H1 (cell line): ENCODE measurements at regions not wholly inside any gene's neighbourhood (a gene's known extent, or its start where the extent isn't known, plus 50 kb on each side); places are given as distances from the start of the nearest gene placed in this dataset.

Experiments used
- CTCF ChIA-PET: fragments of 300-600 bp; sonication (Branson Sonifier 250); formaldehyde crosslinking; loops from one replicate; lab custom pipeline; 2021; ENCODE audit not compliant: partially characterized antibody; lab: Charles Lee
- POLR2A ChIA-PET: fragments of 300-600 bp; sonication (Branson Sonifier 250); formaldehyde crosslinking; loops from one replicate; lab custom pipeline; 2021; ENCODE audit warnings: inconsistent platforms; ENCODE audit not compliant: partially characterized antibody; lab: Charles Lee
- DNase-seq, 2 experiments: peaks; one replicate each; pipeline versions ENCODE4 v3.0.0 to v3.0.0-alpha.2; 2010 to 2022; ENCODE audit warnings: low spot score in 2 of 2, low read depth in 1 of 2, mixed read lengths in 1 of 2
- FAIRE-seq: peaks from 2 replicates; lab custom pipeline; 2011; peaks lifted over from hg19 to GRCh38; lab: Jason Lieb, UNC
- H2AFZ ChIP-seq: 2 replicates; pipeline ENCODE4 v1.8.1; 2012; ENCODE audit warnings: low read length, inconsistent platforms
- H2AK5ac ChIP-seq: 2 replicates; pipeline ENCODE4 v1.6.1; 2013; ENCODE audit warnings: low read depth, low read length
- H2BK120ac ChIP-seq: replicated peaks from 2 replicates; pipeline ENCODE3; 2013; ENCODE audit warnings: low read depth, low read length, inconsistent platforms
- H2BK12ac ChIP-seq: 2 replicates; pipeline ENCODE4 v1.6.1; 2013; ENCODE audit warnings: low read depth, low read length
- H2BK15ac ChIP-seq: 2 replicates; pipeline ENCODE4 v1.6.1; 2013; ENCODE audit warnings: low read length
- H2BK20ac ChIP-seq: 2 replicates; pipeline ENCODE4 v1.6.1; 2013; ENCODE audit warnings: low read length
- H2BK5ac ChIP-seq: 2 replicates; pipeline ENCODE4 v1.6.1; 2013; ENCODE audit warnings: low read depth, low read length
- H3K14ac ChIP-seq: 2 replicates; pipeline ENCODE4 v1.6.1; 2013; ENCODE audit warnings: inconsistent platforms; ENCODE audit not compliant: insufficient read length
- H3K18ac ChIP-seq: 2 replicates; pipeline ENCODE4 v1.6.1; 2013; ENCODE audit warnings: low read length; ENCODE audit errors: extremely low read depth
- H3K23ac ChIP-seq: 2 replicates; pipeline ENCODE4 v1.6.1; 2013; ENCODE audit warnings: inconsistent platforms; ENCODE audit not compliant: insufficient read length
- H3K23me2 ChIP-seq: 2 replicates; pipeline ENCODE4 v1.6.1; 2013; ENCODE audit warnings: low read depth, low read length
- H3K27ac ChIP-seq: 2 replicates; pipeline ENCODE4 v1.6.1; 2011; ENCODE audit warnings: low read depth, low read length, inconsistent platforms
- H3K27me3 ChIP-seq, 4 experiments: replicated peaks in 1 of 4; 1 replicate in 1 of 4; 2 replicates in 3 of 4; pipeline versions ENCODE4 v1.6.1 to v1.8.1; 2011 to 2013; ENCODE audit warnings: low read length in 3 of 4, mild to moderate bottlenecking in 3 of 4, inconsistent platforms in 2 of 4, mixed read lengths in 2 of 4, moderate library complexity in 1 of 4; ENCODE audit not compliant: control insufficient read depth in 3 of 4, insufficient read depth in 3 of 4; ENCODE audit errors: extremely low read depth in 1 of 4
- H3K36me3 ChIP-seq, 4 experiments: 2 replicates each; pipeline versions ENCODE4 v1.6.1 to v1.8.1; 2011 to 2013; ENCODE audit warnings: mild to moderate bottlenecking in 4 of 4, low read length in 3 of 4, moderate library complexity in 2 of 4, control low read depth in 1 of 4, inconsistent platforms in 1 of 4; ENCODE audit not compliant: insufficient read depth in 4 of 4, control insufficient read depth in 2 of 4
- H3K4ac ChIP-seq: replicated peaks from 2 replicates; pipeline ENCODE3; 2013; ENCODE audit warnings: low read length, low read depth, mixed read lengths, inconsistent platforms; ENCODE audit not compliant: insufficient read length
- H3K4me1 ChIP-seq, 4 experiments: replicated peaks in 1 of 4; 1 replicate in 1 of 4; 2 replicates in 3 of 4; pipeline versions ENCODE4 v1.6.1 to v1.8.1; 2011 to 2013; ENCODE audit warnings: low read length in 3 of 4, inconsistent platforms in 2 of 4, mixed read lengths in 1 of 4; ENCODE audit not compliant: insufficient read depth in 4 of 4, control insufficient read depth in 3 of 4
- H3K4me2 ChIP-seq, 2 experiments: 2 replicates each; pipeline versions ENCODE4 v1.6.1 to v1.8.1; 2011 to 2013; ENCODE audit warnings: low read depth in 2 of 2, low read length in 2 of 2, control low read depth in 1 of 2, inconsistent platforms in 1 of 2, mild to moderate bottlenecking in 1 of 2; ENCODE audit not compliant: insufficient read depth in 1 of 2
- H3K4me3 ChIP-seq, 4 experiments: fragments of 200-600, 300-600 bp in 1 of 4; sonication (generic), shearing (Covaris generic), sonication (Bioruptor Twin) in 1 of 4; 2 replicates each; pipeline versions ENCODE4 v1.5.1 to v1.8.1; 2011 to 2016; ENCODE audit warnings: low read length in 4 of 4, low read depth in 3 of 4, control low read depth in 2 of 4, inconsistent platforms in 2 of 4, mild to moderate bottlenecking in 2 of 4, mixed read lengths in 1 of 4, moderate library complexity in 1 of 4; ENCODE audit not compliant: insufficient read depth in 2 of 4; ENCODE audit errors: extremely low read depth in 1 of 4
- H3K56ac ChIP-seq: replicated peaks from 2 replicates; pipeline ENCODE3; 2013; ENCODE audit warnings: low read depth, mild to moderate bottlenecking, mixed read lengths, low read length, inconsistent platforms; ENCODE audit not compliant: insufficient read length
- H3K79me1 ChIP-seq: 2 replicates; pipeline ENCODE4 v1.6.1; 2013; ENCODE audit warnings: low read depth, low read length, control low read depth
- H3K79me2 ChIP-seq, 2 experiments: 2 replicates each; pipeline versions ENCODE4 v1.6.1 to v1.8.1; 2012 to 2013; ENCODE audit warnings: low read length in 2 of 2, mild to moderate bottlenecking in 2 of 2, inconsistent platforms in 1 of 2; ENCODE audit not compliant: insufficient read depth in 2 of 2, control insufficient read depth in 1 of 2
- H3K9ac ChIP-seq, 4 experiments: replicated peaks in 1 of 4; 1 replicate in 1 of 4; 2 replicates in 3 of 4; pipeline versions ENCODE4 v1.6.1 to v1.8.1; 2011 to 2013; ENCODE audit warnings: low read depth in 3 of 4, low read length in 3 of 4, control low read depth in 2 of 4, mild to moderate bottlenecking in 2 of 4, moderate library complexity in 2 of 4, inconsistent platforms in 1 of 4; ENCODE audit errors: extremely low read depth in 1 of 4
- H3K9me3 ChIP-seq, 2 experiments: 2 replicates each; pipeline versions ENCODE4 v1.6.1 to v1.8.1; 2012 to 2013; ENCODE audit warnings: mild to moderate bottlenecking in 2 of 2, moderate library complexity in 2 of 2, control low read depth in 1 of 2, inconsistent platforms in 1 of 2, low read depth in 1 of 2, low read length in 1 of 2, mixed read lengths in 1 of 2; ENCODE audit not compliant: insufficient read depth in 2 of 2
- H4K20me1 ChIP-seq, 2 experiments: replicated peaks in 1 of 2; 2 replicates each; pipeline versions ENCODE3 to v1.8.1; 2011 to 2013; ENCODE audit warnings: inconsistent platforms in 2 of 2, low read length in 2 of 2, mild to moderate bottlenecking in 1 of 2; ENCODE audit not compliant: insufficient read depth in 2 of 2, control insufficient read depth in 1 of 2
- H4K5ac ChIP-seq: 2 replicates; pipeline ENCODE4 v1.6.1; 2013; ENCODE audit warnings: low read length, low read depth, mixed read lengths, inconsistent platforms; ENCODE audit not compliant: insufficient read length
- H4K8ac ChIP-seq: 2 replicates; pipeline ENCODE4 v1.8.0; 2013; ENCODE audit warnings: mild to moderate bottlenecking, moderate library complexity, low read length, inconsistent platforms; ENCODE audit not compliant: insufficient read depth; ENCODE audit errors: extremely low read depth
- H4K91ac ChIP-seq: replicated peaks from 2 replicates; pipeline ENCODE3; 2013; ENCODE audit warnings: low read length, mixed read lengths, inconsistent platforms; ENCODE audit not compliant: insufficient read length
- ASH2L ChIP-seq: fragments of 200-600, 300-600 bp; sonication (generic); IDR thresholded peaks from one replicate; pipeline ENCODE4 v1.7.1; 2017; ENCODE audit warnings: low read length
- GABPA ChIP-seq: IDR thresholded peaks from 2 replicates; pipeline ENCODE4 v1.6.1; 2011; ENCODE audit warnings: mild to moderate bottlenecking, low read length, moderate library complexity, borderline replicate concordance; ENCODE audit not compliant: insufficient read depth
- GTF2F1 ChIP-seq: IDR thresholded peaks from 2 replicates; pipeline ENCODE4 v1.6.1; 2012; ENCODE audit warnings: low read depth, low read length, improper control_type of control experiment, borderline replicate concordance
- KDM4A ChIP-seq: IDR thresholded peaks from one replicate; pipeline ENCODE4 v1.7.1; 2012; ENCODE audit warnings: low read depth, mild to moderate bottlenecking, moderate library complexity, low read length, inconsistent platforms; ENCODE audit not compliant: severe bottlenecking
- RAD21 ChIP-seq, 2 experiments: IDR thresholded peaks in 1 of 2; conservative IDR thresholded peaks in 1 of 2; 2 replicates each; pipeline ENCODE4 v1.6.1; 2011; ENCODE audit warnings: low read depth in 2 of 2, low read length in 2 of 2, improper control_type of control experiment in 1 of 2, inconsistent platforms in 1 of 2, mild to moderate bottlenecking in 1 of 2, moderate library complexity in 1 of 2
- SUZ12 ChIP-seq: fragments of 200-600 bp; sonication (generic); IDR thresholded peaks from 2 replicates; pipeline ENCODE4 v1.6.1; 2012; ENCODE audit warnings: mild to moderate bottlenecking, inconsistent platforms, low read length, moderate library complexity, mixed read lengths
- TAF1 ChIP-seq: IDR thresholded peaks from 2 replicates; pipeline ENCODE4 v1.6.1; 2011; ENCODE audit warnings: mild to moderate bottlenecking, low read depth, low read length
- TEAD4 ChIP-seq: IDR thresholded peaks from 2 replicates; pipeline ENCODE4 v1.6.1; 2012; ENCODE audit warnings: low read depth, low read length, inconsistent platforms, mixed read lengths
- WGBS, 2 experiments: shearing (Covaris generic) in 1 of 2; methylation state at CpG; one replicate each; pipeline versions ENCODE4 v1.1.6 to v1.1.7; 2013 to 2015; ENCODE audit warnings: low lambda C conversion rate in 2 of 2, mixed read lengths in 2 of 2, inconsistent platforms in 1 of 2, low coverage in 1 of 2, missing lambda C conversion rate in 1 of 2; ENCODE audit not compliant: insufficient replicate concordance in 2 of 2, insufficient coverage in 1 of 2, insufficient read length in 1 of 2; ENCODE audit errors: extremely low coverage in 1 of 2, missing lambda C conversion rate in 1 of 2; 5-methylcytosine and 5-hydroxymethylcytosine counted together
- TF ChIP-seq, protein P1 (sequence below), 3 experiments: IDR thresholded peaks; 1 replicate in 2 of 3; 2 replicates in 1 of 3; pipeline versions ENCODE4 v1.5.1 to v1.6.1; 2011; ENCODE audit warnings: low read length in 3 of 3, mild to moderate bottlenecking in 3 of 3, inconsistent platforms in 2 of 3, low read depth in 1 of 3, moderate library complexity in 1 of 3; ENCODE audit not compliant: insufficient read depth in 1 of 3; ENCODE audit errors: control extremely low read depth in 1 of 3

DNA sequence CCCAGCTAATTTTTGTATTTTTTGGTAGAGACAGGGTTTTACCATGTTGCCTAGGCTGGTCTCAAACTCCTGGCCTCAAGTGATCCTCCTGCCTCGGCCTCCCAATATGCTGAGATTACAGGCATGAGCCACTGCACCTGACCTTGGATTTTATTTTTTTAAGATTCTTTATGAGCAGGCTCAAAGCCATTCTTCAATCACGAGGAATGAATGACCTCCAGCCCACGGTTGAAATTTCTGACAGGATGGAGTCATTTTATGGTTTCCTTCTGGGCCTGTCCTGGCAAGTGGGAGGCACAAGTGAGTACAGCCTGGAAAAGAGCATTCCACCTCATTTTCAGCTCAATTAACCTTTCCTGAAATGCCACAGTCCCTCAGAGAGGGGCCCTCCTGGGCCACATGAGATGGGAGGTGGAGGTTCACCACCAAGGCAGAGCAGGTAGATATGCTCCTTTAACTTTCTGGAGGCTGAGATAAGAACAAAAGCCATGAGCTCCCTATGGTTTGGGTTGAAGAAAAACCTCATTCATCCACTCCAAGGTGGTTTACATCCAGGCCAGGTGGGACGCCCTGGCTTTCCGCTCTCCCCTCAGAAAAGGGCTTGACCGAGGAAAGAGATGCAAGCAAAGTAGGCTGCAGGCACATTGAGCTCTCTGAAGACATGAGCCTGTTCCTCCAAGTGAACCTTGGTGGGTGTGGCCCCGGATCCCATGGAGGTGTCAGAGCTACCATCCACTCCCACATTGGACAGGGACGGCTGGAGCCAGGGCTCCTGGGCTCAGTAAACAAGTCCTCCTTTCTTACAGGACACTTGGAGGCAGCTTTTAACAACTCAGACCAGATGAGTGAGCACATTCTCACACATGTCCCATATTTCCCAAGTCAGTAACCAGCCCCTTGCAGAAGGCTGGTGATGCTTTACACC is 208.5 kb upstream of the SSTR4 start:
- no peaks in the 10 kb centered on the region for H3K4me1 ChIP-seq
- H3K18ac ChIP-seq, result no peak overlapping the region
- H3K14ac ChIP-seq, result no peak overlapping the region
- no peaks in the 10 kb centered on the region for H3K79me1 ChIP-seq
- no peak overlapping the region for H4K5ac ChIP-seq
- H2AFZ ChIP-seq, result no peak overlapping the region
- no peak overlapping the region for H3K56ac ChIP-seq
- no peaks in the 10 kb centered on the region for H4K20me1 ChIP-seq
- no peak overlapping the region for H2BK120ac ChIP-seq
- no peak overlapping the region for H3K23ac ChIP-seq
- no peaks in the 10 kb centered on the region for H3K23me2 ChIP-seq
- H2BK12ac ChIP-seq, result no peak overlapping the region
- H4K91ac ChIP-seq, result no peak overlapping the region
- 89% methylated on average over 8 of the region's 8 CpGs; no CpG with 5 or more reads in 1 of the 2 experiments for WGBS, 2 experiments
- POLR2A ChIA-PET, result no interaction called here
- H3K9me3 ChIP-seq, result no peaks in the 10 kb centered on the region
- H3K4ac ChIP-seq, result no peak overlapping the region
- no peaks in the 10 kb centered on the region for H3K79me2 ChIP-seq
- no peak overlapping the region for H3K4me3 ChIP-seq
- FAIRE-seq, result no peak
- no peak overlapping the region for H2BK15ac ChIP-seq
- no peak overlapping the region for H2AK5ac ChIP-seq
- no peak overlapping the region for H3K27ac ChIP-seq
- H2BK5ac ChIP-seq, result no peak overlapping the region
- no peak overlapping the region for H2BK20ac ChIP-seq
- H3K36me3 ChIP-seq, result no peaks in the 10 kb centered on the region
- H4K8ac ChIP-seq, result no peak overlapping the region
- H3K27me3 ChIP-seq, result no peaks in the 10 kb centered on the region
- DNase-seq, result no peak
- CTCF ChIA-PET, result interaction anchor here (0.8 to 1.6 kb wide), 2 partner anchors 129 to 135 kb away, joined by 3 to 5 read pairs; no protein-coding TSS in a partner anchor
- no peak overlapping the region for H3K4me2 ChIP-seq
- no peak overlapping the region for H3K9ac ChIP-seq
- TF ChIP-seq TEAD4 (no peak), RAD21 (IDR thresholded peaks at IDR 0.05 in 1 of 2, conservative IDR thresholded peaks at IDR 0.05 in 1 of 2; ENCODE audit: low read depth in 2 of 2, low read length in 2 of 2) (no peak), GTF2F1 (no peak), GABPA (no peak), TAF1 (no peak), ASH2L (no peak), KDM4A (no peak), SUZ12 (no peak)
- TF ChIP-seq, protein P1, sequence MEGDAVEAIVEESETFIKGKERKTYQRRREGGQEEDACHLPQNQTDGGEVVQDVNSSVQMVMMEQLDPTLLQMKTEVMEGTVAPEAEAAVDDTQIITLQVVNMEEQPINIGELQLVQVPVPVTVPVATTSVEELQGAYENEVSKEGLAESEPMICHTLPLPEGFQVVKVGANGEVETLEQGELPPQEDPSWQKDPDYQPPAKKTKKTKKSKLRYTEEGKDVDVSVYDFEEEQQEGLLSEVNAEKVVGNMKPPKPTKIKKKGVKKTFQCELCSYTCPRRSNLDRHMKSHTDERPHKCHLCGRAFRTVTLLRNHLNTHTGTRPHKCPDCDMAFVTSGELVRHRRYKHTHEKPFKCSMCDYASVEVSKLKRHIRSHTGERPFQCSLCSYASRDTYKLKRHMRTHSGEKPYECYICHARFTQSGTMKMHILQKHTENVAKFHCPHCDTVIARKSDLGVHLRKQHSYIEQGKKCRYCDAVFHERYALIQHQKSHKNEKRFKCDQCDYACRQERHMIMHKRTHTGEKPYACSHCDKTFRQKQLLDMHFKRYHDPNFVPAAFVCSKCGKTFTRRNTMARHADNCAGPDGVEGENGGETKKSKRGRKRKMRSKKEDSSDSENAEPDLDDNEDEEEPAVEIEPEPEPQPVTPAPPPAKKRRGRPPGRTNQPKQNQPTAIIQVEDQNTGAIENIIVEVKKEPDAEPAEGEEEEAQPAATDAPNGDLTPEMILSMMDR (IDR thresholded peaks at IDR 0.05; ENCODE audit: control extremely low read depth in 1 of 3, insufficient read depth in 1 of 3, low read depth in 1 of 3, low read length in 3 of 3), result no peak
